ENCODE measurements at regions not wholly inside any gene's neighbourhood (a gene's known extent, or its start where the extent isn't known, plus 50 kb on each side); places are given as distances from the start of the nearest gene placed in this dataset.

GRCh38 chr7:42700406-42701327 is 211.2 kb downstream of the C7orf25 start:
- POLR2A ChIA-PET: no interaction called here
- TF ChIP-seq TCF7L2 (IDR thresholded peaks at IDR 0.05; ENCODE audit: low read depth, low read length): no peak
- no peak for TF ChIP-seq REST (IDR thresholded peaks at IDR 0.05; ENCODE audit: insufficient read depth in 1 of 2, low read depth in 2 of 2, low read length in 1 of 2)
- no peak for TF ChIP-seq SIN3A (IDR thresholded peaks at IDR 0.05; ENCODE audit: borderline replicate concordance, insufficient read depth, low read depth, low read length)
- TF ChIP-seq CTCF (IDR thresholded peaks at IDR 0.05): peak; percentile 5; the same call in 1 of the 2 replicates
- H3K9me3 ChIP-seq (ENCODE audit: control insufficient read depth, insufficient read depth, low read depth, low read length): no peaks in the 10 kb centered on the region

GRCh38 chr7:42699380-42700178 is 212.3 kb downstream of the C7orf25 start:
- DNase-seq (ENCODE audit: low read depth, low spot score) (no peak), ATAC-seq (no peak)
- ChIA-PET CTCF (no interaction called here), POLR2A (no interaction called here)
- no peak overlapping the region for H3K27ac ChIP-seq (ENCODE audit: low read length)
- intact Hi-C loops (cut with micrococcal nuclease; ENCODE audit: unreplicated experiment): loop anchor here (10.0 kb wide), 1 partner anchor 725 kb away; no protein-coding TSS in a partner anchor
- H3K4me3 ChIP-seq (ENCODE audit: low read depth in 2 of 2, low read length in 2 of 2): no peak overlapping the region
- no peaks in the 10 kb centered on the region for H3K9me3 ChIP-seq (ENCODE audit: control insufficient read depth, insufficient read depth, low read depth, low read length)
- no peaks in the 10 kb centered on the region for H3K27me3 ChIP-seq (ENCODE audit: control insufficient read depth, insufficient read depth, low read length)
- H3K4me1 ChIP-seq (ENCODE audit: control insufficient read depth, insufficient read depth, low read length): no peaks in the 10 kb centered on the region
- TF ChIP-seq CTCF (IDR thresholded peaks at IDR 0.05) (no peak), REST (IDR thresholded peaks at IDR 0.05; ENCODE audit: insufficient read depth in 1 of 2, low read depth in 2 of 2, low read length in 1 of 2) (no peak), TCF7L2 (IDR thresholded peaks at IDR 0.05; ENCODE audit: low read depth, low read length) (no peak)
- no peaks in the 10 kb centered on the region for H3K36me3 ChIP-seq (ENCODE audit: control insufficient read depth, insufficient read depth, low read length)
- in situ Hi-C loops (cut with HindIII; ENCODE audit: low pct_unique_long_range_greater_than_20kb, low sequenced_read_pairs): no loop called here
- no TSS peak for BruUV-seq (replicated peaks)

More at GRCh38 chr7:42700406-42701327, 211.2 kb downstream of the C7orf25 start:
- in situ Hi-C loops (cut with HindIII; ENCODE audit: low pct_unique_long_range_greater_than_20kb, low sequenced_read_pairs) (no loop called here), intact Hi-C loops (cut with micrococcal nuclease; ENCODE audit: unreplicated experiment) (no loop called here)
- Histone ChIP-seq H3K4me1 (ENCODE audit: control insufficient read depth, insufficient read depth, low read length) (no peaks in the 10 kb centered on the region), H3K27ac (ENCODE audit: low read length) (no peak overlapping the region), H3K27me3 (ENCODE audit: control insufficient read depth, insufficient read depth, low read length) (no peaks in the 10 kb centered on the region), H3K4me3 (ENCODE audit: low read depth in 2 of 2, low read length in 2 of 2) (no peak overlapping the region), H3K36me3 (ENCODE audit: control insufficient read depth, insufficient read depth, low read length) (no peaks in the 10 kb centered on the region)
- no TSS peak for BruUV-seq (replicated peaks)
- CTCF ChIA-PET: no interaction called here
- DNase-seq (ENCODE audit: low read depth, low spot score) (no peak), ATAC-seq (no peak)
